IMR-90 (cell line): ENCODE measurements at regions not wholly inside any gene's neighbourhood (a gene's known extent, or its start where the extent isn't known, plus 50 kb on each side); places are given as distances from the start of the nearest gene placed in this dataset.

Experiments
- ATAC-seq: fragments of 200-7000 bp; cut with Tn5 transposase; 2 replicates; pipeline ENCODE4 v1.9.1; 2020; ENCODE audit warnings: low read depth, mild to moderate bottlenecking, moderate library complexity
- BruUV-seq: library from RNA; stranded (reverse); fragments of 400-500 nt; replicated peaks from 2 replicates; lab custom pipeline; 2021; lab: Mats Ljungman, UMichigan
- CTCF ChIA-PET: fragments of 300-600 bp; formaldehyde crosslinking; extraction: SDS; loops from one replicate; lab custom pipeline; 2021; ENCODE audit warnings: antibody characterized with exemption; lab: Yijun Ruan, JAX
- POLR2A ChIA-PET: fragments of 300-600 bp; sonication (Branson Sonifier 250); formaldehyde crosslinking; loops from one replicate; lab custom pipeline; 2022; ENCODE audit warnings: antibody characterized with exemption; ENCODE audit not compliant: unreplicated experiment; lab: Charles Lee
- DNase-seq: peaks from one replicate; pipeline ENCODE4 v3.0.0; 2013
- H2AFZ ChIP-seq: replicated peaks from 2 replicates; pipeline ENCODE3; 2013; ENCODE audit warnings: low read length, mild to moderate bottlenecking; ENCODE audit not compliant: poor library complexity
- H2AK5ac ChIP-seq: 2 replicates; pipeline ENCODE4 v1.6.1; 2013; ENCODE audit warnings: low read depth, low read length, inconsistent platforms
- H2AK9ac ChIP-seq: replicated peaks from 2 replicates; pipeline ENCODE3; 2013; ENCODE audit warnings: mild to moderate bottlenecking, low read depth, low read length, moderate library complexity; ENCODE audit not compliant: poor library complexity
- H2BK120ac ChIP-seq: 2 replicates; pipeline ENCODE4 v1.6.1; 2013; ENCODE audit warnings: low read depth, low read length, inconsistent platforms
- H2BK15ac ChIP-seq: 3 replicates; pipeline ENCODE4 v1.6.1; 2013; ENCODE audit warnings: low read depth, low read length, inconsistent platforms
- H2BK20ac ChIP-seq: 2 replicates; pipeline ENCODE4 v1.6.1; 2013; ENCODE audit warnings: low read depth, mild to moderate bottlenecking, inconsistent platforms, low read length, moderate library complexity
- H2BK5ac ChIP-seq: 2 replicates; pipeline ENCODE4 v1.6.1; 2013; ENCODE audit warnings: mild to moderate bottlenecking, low read depth, low read length, inconsistent platforms; ENCODE audit not compliant: poor library complexity, severe bottlenecking
- H3K14ac ChIP-seq: replicated peaks from 2 replicates; pipeline ENCODE4 v1.6.1; 2013; ENCODE audit warnings: low read depth, low read length, inconsistent platforms
- H3K18ac ChIP-seq: 2 replicates; pipeline ENCODE4 v1.6.1; 2013; ENCODE audit warnings: low read depth, low read length, control low read depth
- H3K23ac ChIP-seq: 2 replicates; pipeline ENCODE4 v1.6.1; 2013; ENCODE audit warnings: low read depth, low read length, inconsistent platforms
- H3K27ac ChIP-seq: 2 replicates; pipeline ENCODE4 v1.5.1; 2013; ENCODE audit warnings: mild to moderate bottlenecking, control low read depth, low read length; ENCODE audit not compliant: insufficient read depth
- H3K27me3 ChIP-seq: 2 replicates; pipeline ENCODE4 v1.6.1; 2013; ENCODE audit warnings: low read length; ENCODE audit not compliant: control insufficient read depth, insufficient read depth
- H3K36me3 ChIP-seq: 2 replicates; pipeline ENCODE4 v1.6.1; 2013; ENCODE audit warnings: low read length, mixed read lengths; ENCODE audit not compliant: control insufficient read depth, insufficient read depth
- H3K4ac ChIP-seq: 2 replicates; pipeline ENCODE4 v1.6.1; 2013; ENCODE audit warnings: low read depth, low read length, inconsistent platforms
- H3K4me1 ChIP-seq: 2 replicates; pipeline ENCODE4 v1.6.1; 2013; ENCODE audit warnings: low read length, mixed read lengths; ENCODE audit not compliant: control insufficient read depth, insufficient read depth
- H3K4me2 ChIP-seq: 2 replicates; pipeline ENCODE4 v1.6.1; 2013; ENCODE audit warnings: low read depth, mild to moderate bottlenecking, control low read depth, low read length, moderate library complexity
- H3K4me3 ChIP-seq: 2 replicates; pipeline ENCODE4 v1.5.1; 2013; ENCODE audit warnings: low read depth, mild to moderate bottlenecking, control low read depth, low read length, moderate library complexity; ENCODE audit not compliant: insufficient read depth
- H3K56ac ChIP-seq: 2 replicates; pipeline ENCODE4 v1.6.1; 2013; ENCODE audit warnings: low read length, inconsistent platforms; ENCODE audit not compliant: insufficient read depth; ENCODE audit errors: extremely low read depth
- H3K79me1 ChIP-seq, 2 experiments: 2 replicates each; pipeline ENCODE4 v1.6.1; 2013; ENCODE audit warnings: low read length in 2 of 2, inconsistent platforms in 1 of 2, low read depth in 1 of 2
- H3K9ac ChIP-seq: 2 replicates; pipeline ENCODE4 v1.6.1; 2013; ENCODE audit warnings: low read depth, low read length, control low read depth
- H3K9me1 ChIP-seq: 2 replicates; pipeline ENCODE4 v1.6.1; 2013; ENCODE audit warnings: low read length, inconsistent platforms; ENCODE audit not compliant: insufficient read depth
- H3K9me3 ChIP-seq: 2 replicates; pipeline ENCODE4 v1.6.1; 2013; ENCODE audit warnings: low read length; ENCODE audit not compliant: control insufficient read depth, insufficient read depth
- H4K20me1 ChIP-seq: 2 replicates; pipeline ENCODE4 v1.6.1; 2013; ENCODE audit warnings: low read length, inconsistent platforms; ENCODE audit not compliant: insufficient read depth
- H4K5ac ChIP-seq: 2 replicates; pipeline ENCODE4 v1.6.1; 2013; ENCODE audit warnings: mild to moderate bottlenecking, low read depth, low read length, control low read depth
- H4K8ac ChIP-seq, 2 experiments: 2 replicates each; pipeline ENCODE4 v1.6.1; 2013; ENCODE audit warnings: low read depth in 2 of 2, low read length in 2 of 2, control low read depth in 1 of 2, inconsistent platforms in 1 of 2
- H4K91ac ChIP-seq: 2 replicates; pipeline ENCODE4 v1.6.1; 2013; ENCODE audit warnings: low read depth, low read length, inconsistent platforms; ENCODE audit not compliant: insufficient read depth
- BHLHE40 ChIP-seq: fragments of 150-350 bp; IDR thresholded peaks from 2 replicates; pipeline ENCODE4 v1.6.1; 2016; ENCODE audit warnings: mild to moderate bottlenecking, low read depth, low read length
- CEBPB ChIP-seq: IDR thresholded peaks from 2 replicates; pipeline ENCODE4 v1.6.1; 2012; ENCODE audit warnings: low read depth, low read length, improper control_type of control experiment
- CHD1 ChIP-seq: IDR thresholded peaks from 2 replicates; pipeline ENCODE4 v1.6.1; 2012; ENCODE audit warnings: low read depth, low read length, improper control_type of control experiment
- FOS ChIP-seq: fragments of 150-350 bp; IDR thresholded peaks from 2 replicates; pipeline ENCODE4 v1.6.1; 2016; ENCODE audit warnings: low read depth, low read length
- MAFK ChIP-seq: IDR thresholded peaks from 2 replicates; pipeline ENCODE4 v1.6.1; 2012; ENCODE audit warnings: low read depth, low read length, improper control_type of control experiment
- MAZ ChIP-seq: IDR thresholded peaks from 2 replicates; pipeline ENCODE4 v1.6.1; 2012; ENCODE audit warnings: low read depth, mild to moderate bottlenecking, low read length, improper control_type of control experiment, moderate library complexity, borderline replicate concordance
- MXI1 ChIP-seq: IDR thresholded peaks from 2 replicates; pipeline ENCODE4 v1.6.1; 2012; ENCODE audit warnings: low read depth, mild to moderate bottlenecking, low read length, moderate library complexity, borderline replicate concordance
- NFE2L2 ChIP-seq: fragments of 150-350 bp; IDR thresholded peaks from 2 replicates; pipeline ENCODE4 v1.6.1; 2016; ENCODE audit warnings: low read depth, mild to moderate bottlenecking, low read length
- POLR2A ChIP-seq: IDR thresholded peaks from 2 replicates; pipeline ENCODE4 v1.6.1; 2012; ENCODE audit warnings: mild to moderate bottlenecking, low read depth, low read length
- RAD21 ChIP-seq: IDR thresholded peaks from 2 replicates; pipeline ENCODE4 v1.6.1; 2012; ENCODE audit warnings: low read length, improper control_type of control experiment
- RCOR1 ChIP-seq: IDR thresholded peaks from 2 replicates; pipeline ENCODE4 v1.6.1; 2012; ENCODE audit warnings: mild to moderate bottlenecking, low read length, improper control_type of control experiment; ENCODE audit not compliant: insufficient replicate concordance
- RFX5 ChIP-seq: IDR thresholded peaks from 2 replicates; pipeline ENCODE4 v1.8.0; 2012; ENCODE audit warnings: low read depth, mild to moderate bottlenecking, low read length, moderate library complexity
- SMC3 ChIP-seq: fragments of 150-350 bp; IDR thresholded peaks from 2 replicates; pipeline ENCODE4 v1.6.1; 2016; ENCODE audit warnings: low read depth, mild to moderate bottlenecking, antibody characterized with exemption, low read length, moderate library complexity
- WGBS, 2 experiments: methylation state at CpG; one replicate each; pipeline versions ENCODE4 v1.1.5 to v1.1.7; 2013; ENCODE audit warnings: missing lambda C conversion rate in 2 of 2; ENCODE audit not compliant: insufficient read length in 1 of 2; ENCODE audit errors: extremely low coverage in 2 of 2; 5-methylcytosine and 5-hydroxymethylcytosine counted together
- dilution Hi-C: fragments of 300-500 bp; cut with HindIII; formaldehyde crosslinking; loops from one replicate; pipeline ENCODE4 v1.14.3; 2018; ENCODE audit warnings: low sequenced_read_pairs; ENCODE audit not compliant: unreplicated experiment
- in situ Hi-C: fragments of 300-500 bp; cut with MboI; formaldehyde crosslinking; loops from 3 replicates; pipeline ENCODE4 v1.14.3; 2019; ENCODE audit warnings: low sequenced_read_pairs, inconsistent platforms, mixed read lengths
- intact Hi-C: fragments of 100-400 bp; cut with micrococcal nuclease; formaldehyde crosslinking; loops from 2 replicates; pipeline ENCODE4 v1.10.0; 2022
- TF ChIP-seq, protein P1 (sequence below): fragments of 150-350 bp; IDR thresholded peaks from 2 replicates; pipeline ENCODE4 v1.6.1; 2017; ENCODE audit warnings: mild to moderate bottlenecking, antibody characterized with exemption, low read length, low read depth
- TF ChIP-seq, protein P2 (sequence below): conservative IDR thresholded peaks from 2 replicates; pipeline ENCODE4 v1.5.1; 2012; ENCODE audit warnings: mild to moderate bottlenecking, low read depth, low read length, improper control_type of control experiment
- TF ChIP-seq, protein P3 (sequence below): fragments of 150-350 bp; IDR thresholded peaks from 2 replicates; pipeline ENCODE4 v1.6.1; 2016; ENCODE audit warnings: low read depth, mild to moderate bottlenecking, low read length, moderate library complexity, borderline replicate concordance

DNA sequence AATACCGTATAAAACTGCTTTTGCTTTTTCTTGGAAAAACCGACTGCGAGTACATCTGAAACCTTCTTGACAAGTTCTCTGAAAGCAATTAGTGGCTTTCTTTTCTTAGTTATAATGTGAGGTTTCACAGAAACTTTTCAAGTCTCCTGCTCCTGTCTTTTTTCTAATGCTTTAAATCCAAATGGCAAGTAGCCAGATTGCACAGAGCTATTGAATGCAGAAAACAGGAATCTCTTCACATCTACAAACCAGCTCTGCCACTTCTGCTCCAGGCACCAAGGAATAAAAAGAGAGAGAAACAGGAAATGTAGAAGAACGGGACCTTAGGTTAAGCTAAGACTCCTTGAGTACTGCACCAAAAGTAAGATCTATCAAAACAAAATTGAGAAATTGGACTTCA is 267.3 kb upstream of the TET2 start:
- in situ Hi-C loops (no loop called here), intact Hi-C loops (no loop called here), dilution Hi-C loops (no loop called here)
- no CpG with 5 or more reads among the region's 4 CpGs for WGBS, 2 experiments
- Histone ChIP-seq H4K91ac (no peak overlapping the region), H3K14ac (no peak overlapping the region), H3K9ac (no peak overlapping the region), H3K79me1 (no peaks in the 10 kb centered on the region), H2BK120ac (no peak overlapping the region), H4K5ac (no peak overlapping the region), H4K8ac (no peak overlapping the region), H3K27me3 (no peaks in the 10 kb centered on the region), H3K9me1 (no peaks in the 10 kb centered on the region), H2BK5ac (no peak overlapping the region), H3K23ac (no peak overlapping the region), H2AK9ac (no peak overlapping the region), H3K56ac (no peak overlapping the region), H2AK5ac (no peak overlapping the region), H3K9me3 (no peaks in the 10 kb centered on the region), H2BK15ac (no peak overlapping the region), H3K4me3 (no peak overlapping the region), H3K4ac (no peak overlapping the region), H2BK20ac (no peak overlapping the region), H3K27ac (no peak overlapping the region), H4K20me1 (no peaks in the 10 kb centered on the region), H3K4me2 (no peak overlapping the region), H2AFZ (no peak overlapping the region), H3K36me3 (no peaks in the 10 kb centered on the region), H3K4me1 (no peaks in the 10 kb centered on the region), H3K18ac (no peak overlapping the region)
- TF ChIP-seq BHLHE40 (no peak), RAD21 (no peak), SMC3 (no peak), MAFK (no peak), MAZ (no peak), CEBPB (no peak), MXI1 (no peak), RCOR1 (no peak), FOS (no peak), RFX5 (no peak), POLR2A (no peak), CHD1 (no peak), NFE2L2 (no peak)
- TF ChIP-seq, protein P1, sequence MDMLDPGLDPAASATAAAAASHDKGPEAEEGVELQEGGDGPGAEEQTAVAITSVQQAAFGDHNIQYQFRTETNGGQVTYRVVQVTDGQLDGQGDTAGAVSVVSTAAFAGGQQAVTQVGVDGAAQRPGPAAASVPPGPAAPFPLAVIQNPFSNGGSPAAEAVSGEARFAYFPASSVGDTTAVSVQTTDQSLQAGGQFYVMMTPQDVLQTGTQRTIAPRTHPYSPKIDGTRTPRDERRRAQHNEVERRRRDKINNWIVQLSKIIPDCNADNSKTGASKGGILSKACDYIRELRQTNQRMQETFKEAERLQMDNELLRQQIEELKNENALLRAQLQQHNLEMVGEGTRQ = no peak
- TF ChIP-seq, protein P2, sequence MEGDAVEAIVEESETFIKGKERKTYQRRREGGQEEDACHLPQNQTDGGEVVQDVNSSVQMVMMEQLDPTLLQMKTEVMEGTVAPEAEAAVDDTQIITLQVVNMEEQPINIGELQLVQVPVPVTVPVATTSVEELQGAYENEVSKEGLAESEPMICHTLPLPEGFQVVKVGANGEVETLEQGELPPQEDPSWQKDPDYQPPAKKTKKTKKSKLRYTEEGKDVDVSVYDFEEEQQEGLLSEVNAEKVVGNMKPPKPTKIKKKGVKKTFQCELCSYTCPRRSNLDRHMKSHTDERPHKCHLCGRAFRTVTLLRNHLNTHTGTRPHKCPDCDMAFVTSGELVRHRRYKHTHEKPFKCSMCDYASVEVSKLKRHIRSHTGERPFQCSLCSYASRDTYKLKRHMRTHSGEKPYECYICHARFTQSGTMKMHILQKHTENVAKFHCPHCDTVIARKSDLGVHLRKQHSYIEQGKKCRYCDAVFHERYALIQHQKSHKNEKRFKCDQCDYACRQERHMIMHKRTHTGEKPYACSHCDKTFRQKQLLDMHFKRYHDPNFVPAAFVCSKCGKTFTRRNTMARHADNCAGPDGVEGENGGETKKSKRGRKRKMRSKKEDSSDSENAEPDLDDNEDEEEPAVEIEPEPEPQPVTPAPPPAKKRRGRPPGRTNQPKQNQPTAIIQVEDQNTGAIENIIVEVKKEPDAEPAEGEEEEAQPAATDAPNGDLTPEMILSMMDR = no peak
- TF ChIP-seq, protein P3, sequence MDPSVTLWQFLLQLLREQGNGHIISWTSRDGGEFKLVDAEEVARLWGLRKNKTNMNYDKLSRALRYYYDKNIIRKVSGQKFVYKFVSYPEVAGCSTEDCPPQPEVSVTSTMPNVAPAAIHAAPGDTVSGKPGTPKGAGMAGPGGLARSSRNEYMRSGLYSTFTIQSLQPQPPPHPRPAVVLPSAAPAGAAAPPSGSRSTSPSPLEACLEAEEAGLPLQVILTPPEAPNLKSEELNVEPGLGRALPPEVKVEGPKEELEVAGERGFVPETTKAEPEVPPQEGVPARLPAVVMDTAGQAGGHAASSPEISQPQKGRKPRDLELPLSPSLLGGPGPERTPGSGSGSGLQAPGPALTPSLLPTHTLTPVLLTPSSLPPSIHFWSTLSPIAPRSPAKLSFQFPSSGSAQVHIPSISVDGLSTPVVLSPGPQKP = no peak
- no peak for DNase-seq
- ChIA-PET CTCF (no interaction called here), POLR2A (no interaction called here)
- BruUV-seq = no TSS peak
- no peak for ATAC-seq
